Panc1 (cell line): ENCODE measurements at regions not wholly inside any gene's neighbourhood (a gene's known extent, or its start where the extent isn't known, plus 50 kb on each side); places are given as distances from the start of the nearest gene placed in this dataset.

ENCODE experiments used
- ATAC-seq: fragments of 200-7000 bp; cut with Tn5 transposase; 2 replicates; pipeline ENCODE4 v1.9.1; 2020; ENCODE audit warnings: mild to moderate bottlenecking, moderate library complexity
- BruUV-seq: library from RNA; stranded (reverse); fragments of 400-500 nt; replicated peaks from 2 replicates; lab custom pipeline; 2021; lab: Mats Ljungman, UMichigan
- CTCF ChIA-PET: fragments of 300-600 bp; sonication (Branson Sonifier 250); formaldehyde crosslinking; loops from one replicate; lab custom pipeline; 2022; ENCODE audit warnings: antibody characterized with exemption; lab: Charles Lee
- POLR2A ChIA-PET: fragments of 300-600 bp; sonication (Branson Sonifier 250); formaldehyde crosslinking; loops from one replicate; lab custom pipeline; 2022; ENCODE audit warnings: antibody characterized with exemption; lab: Charles Lee
- DNase-seq: peaks from one replicate; pipeline ENCODE4 v3.0.0-alpha.2; 2010; ENCODE audit warnings: low read depth, low spot score
- H3K27ac ChIP-seq: 2 replicates; pipeline ENCODE4 v1.5.1; 2011; ENCODE audit warnings: mild to moderate bottlenecking, low read length, inconsistent platforms
- H3K27me3 ChIP-seq: fragments of 200-500 bp; sonication (Bioruptor generic); 2 replicates; pipeline ENCODE4 v1.6.0; 2014; ENCODE audit warnings: low read length, inconsistent platforms; ENCODE audit not compliant: control insufficient read depth, insufficient read depth
- H3K36me3 ChIP-seq: fragments of 200-500 bp; sonication (Bioruptor generic); 2 replicates; pipeline ENCODE4 v1.5.1; 2014; ENCODE audit warnings: inconsistent platforms, mild to moderate bottlenecking, low read length, moderate library complexity; ENCODE audit not compliant: control insufficient read depth, insufficient read depth
- H3K4me1 ChIP-seq: 2 replicates; pipeline ENCODE4 v1.5.1; 2011; ENCODE audit warnings: inconsistent platforms, mild to moderate bottlenecking, low read length, moderate library complexity; ENCODE audit not compliant: control insufficient read depth, insufficient read depth
- H3K4me3 ChIP-seq, 2 experiments: 2 replicates each; pipeline ENCODE4 v1.5.1; 2011 to 2012; ENCODE audit warnings: low read depth in 2 of 2, low read length in 2 of 2, mild to moderate bottlenecking in 2 of 2, inconsistent platforms in 1 of 2, moderate library complexity in 1 of 2
- H3K9me3 ChIP-seq: fragments of 200-500 bp; sonication (Bioruptor generic); 2 replicates; pipeline ENCODE4 v1.5.1; 2014; ENCODE audit warnings: low read depth, mild to moderate bottlenecking, inconsistent platforms, low read length, moderate library complexity; ENCODE audit not compliant: control insufficient read depth, insufficient read depth
- POLR2AphosphoS5 ChIP-seq: IDR thresholded peaks from 2 replicates; pipeline ENCODE4 v1.6.1; 2012; ENCODE audit warnings: mild to moderate bottlenecking, low read depth, low read length, moderate library complexity
- REST ChIP-seq, 2 experiments: IDR thresholded peaks; 2 replicates each; pipeline ENCODE4 v1.6.1; 2011 to 2012; ENCODE audit warnings: low read depth in 2 of 2, control low read depth in 1 of 2, low read length in 1 of 2, mild to moderate bottlenecking in 1 of 2, moderate library complexity in 1 of 2; ENCODE audit not compliant: insufficient read depth in 1 of 2
- SIN3A ChIP-seq: IDR thresholded peaks from 2 replicates; pipeline ENCODE4 v1.6.1; 2012; ENCODE audit warnings: low read depth, mild to moderate bottlenecking, low read length, moderate library complexity, borderline replicate concordance; ENCODE audit not compliant: insufficient read depth
- TCF7L2 ChIP-seq: IDR thresholded peaks from 2 replicates; pipeline ENCODE4 v1.6.1; 2011; ENCODE audit warnings: mild to moderate bottlenecking, low read depth, low read length, inconsistent platforms
- in situ Hi-C: cut with HindIII; loops from 2 replicates; pipeline ENCODE4 v1.10.0; 2016; ENCODE audit warnings: low sequenced_read_pairs, low pct_unique_long_range_greater_than_20kb
- intact Hi-C: fragments of 100-400 bp; cut with micrococcal nuclease; formaldehyde crosslinking; loops from one replicate; pipeline ENCODE4 v1.10.0; 2022; ENCODE audit not compliant: unreplicated experiment
- TF ChIP-seq, protein P1 (sequence below): fragments of 450-650 bp; IDR thresholded peaks from 2 replicates; pipeline ENCODE4 v1.5.1; 2017; ENCODE audit warnings: mild to moderate bottlenecking

DNA sequence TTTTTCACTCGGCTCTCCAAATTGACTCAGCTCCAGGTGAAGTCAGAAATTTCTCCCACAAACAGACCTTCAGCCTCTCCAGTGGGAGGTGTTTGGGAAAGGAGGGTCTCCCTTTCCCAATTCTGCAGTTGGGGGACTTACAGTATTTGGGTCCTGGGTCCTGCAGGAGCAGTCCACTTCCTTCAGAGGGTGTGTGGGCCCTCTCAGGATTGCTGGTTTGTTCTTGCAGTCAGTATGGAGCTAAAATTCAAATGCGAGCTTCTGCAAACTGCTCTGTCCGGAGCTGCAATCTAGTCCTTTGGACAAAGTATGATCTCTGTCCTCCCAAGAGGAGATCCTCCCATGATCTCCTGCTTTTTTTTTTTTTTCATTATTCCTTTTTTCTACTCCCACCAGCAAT lies 87.9 kb upstream of the MSTN start:
- no peak overlapping the region for H3K4me3 ChIP-seq
- no peak overlapping the region for H3K27ac ChIP-seq
- DNase-seq = no peak
- H3K9me3 ChIP-seq = no peaks in the 10 kb centered on the region
- intact Hi-C loops (no loop called here), in situ Hi-C loops (no loop called here)
- ChIA-PET POLR2A (no interaction called here), CTCF (no interaction called here)
- no TSS peak for BruUV-seq
- H3K36me3 ChIP-seq = no peaks in the 10 kb centered on the region
- H3K4me1 ChIP-seq = no peaks in the 10 kb centered on the region
- no peak for ATAC-seq
- TF ChIP-seq TCF7L2 (no peak), POLR2AphosphoS5 (no peak), REST (IDR thresholded peaks at IDR 0.05; ENCODE audit: insufficient read depth in 1 of 2, low read depth in 2 of 2, low read length in 1 of 2) (no peak), SIN3A (no peak)
- TF ChIP-seq, protein P1, sequence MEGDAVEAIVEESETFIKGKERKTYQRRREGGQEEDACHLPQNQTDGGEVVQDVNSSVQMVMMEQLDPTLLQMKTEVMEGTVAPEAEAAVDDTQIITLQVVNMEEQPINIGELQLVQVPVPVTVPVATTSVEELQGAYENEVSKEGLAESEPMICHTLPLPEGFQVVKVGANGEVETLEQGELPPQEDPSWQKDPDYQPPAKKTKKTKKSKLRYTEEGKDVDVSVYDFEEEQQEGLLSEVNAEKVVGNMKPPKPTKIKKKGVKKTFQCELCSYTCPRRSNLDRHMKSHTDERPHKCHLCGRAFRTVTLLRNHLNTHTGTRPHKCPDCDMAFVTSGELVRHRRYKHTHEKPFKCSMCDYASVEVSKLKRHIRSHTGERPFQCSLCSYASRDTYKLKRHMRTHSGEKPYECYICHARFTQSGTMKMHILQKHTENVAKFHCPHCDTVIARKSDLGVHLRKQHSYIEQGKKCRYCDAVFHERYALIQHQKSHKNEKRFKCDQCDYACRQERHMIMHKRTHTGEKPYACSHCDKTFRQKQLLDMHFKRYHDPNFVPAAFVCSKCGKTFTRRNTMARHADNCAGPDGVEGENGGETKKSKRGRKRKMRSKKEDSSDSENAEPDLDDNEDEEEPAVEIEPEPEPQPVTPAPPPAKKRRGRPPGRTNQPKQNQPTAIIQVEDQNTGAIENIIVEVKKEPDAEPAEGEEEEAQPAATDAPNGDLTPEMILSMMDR = no peak
- no peaks in the 10 kb centered on the region for H3K27me3 ChIP-seq

DNA sequence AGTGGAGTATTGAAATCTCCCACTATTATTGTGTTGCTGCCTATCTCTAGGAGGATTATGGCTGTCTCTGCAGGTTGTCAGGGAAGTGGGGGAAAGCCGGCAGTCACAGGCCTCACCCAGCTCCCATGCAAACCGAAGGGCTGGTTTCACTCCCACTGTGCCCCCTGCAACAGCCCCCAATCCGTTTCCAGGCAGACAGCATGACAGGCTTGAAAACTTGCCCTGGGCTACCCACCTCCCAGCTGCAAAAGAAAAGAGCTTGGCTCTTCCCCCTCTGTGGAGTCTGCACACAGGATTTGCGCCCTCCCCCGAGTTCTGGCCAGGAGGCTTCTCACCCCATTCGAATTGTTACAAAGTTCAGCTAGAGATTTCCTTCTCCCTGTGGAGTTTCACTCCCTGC lies 87.4 kb upstream of the MSTN start:
- Histone ChIP-seq H3K27me3 (no peaks in the 10 kb centered on the region), H3K27ac (no peak overlapping the region), H3K4me1 (no peaks in the 10 kb centered on the region), H3K9me3 (no peaks in the 10 kb centered on the region), H3K4me3 (no peak overlapping the region), H3K36me3 (no peaks in the 10 kb centered on the region)
- no TSS peak for BruUV-seq
- no peak for TF ChIP-seq SIN3A
- TF ChIP-seq, protein P1 = no peak
- intact Hi-C loops (no loop called here), in situ Hi-C loops (no loop called here)
- CTCF ChIA-PET = no interaction called here
- no peak for DNase-seq
- no peak for ATAC-seq
- POLR2A ChIA-PET = no interaction called here

DNA sequence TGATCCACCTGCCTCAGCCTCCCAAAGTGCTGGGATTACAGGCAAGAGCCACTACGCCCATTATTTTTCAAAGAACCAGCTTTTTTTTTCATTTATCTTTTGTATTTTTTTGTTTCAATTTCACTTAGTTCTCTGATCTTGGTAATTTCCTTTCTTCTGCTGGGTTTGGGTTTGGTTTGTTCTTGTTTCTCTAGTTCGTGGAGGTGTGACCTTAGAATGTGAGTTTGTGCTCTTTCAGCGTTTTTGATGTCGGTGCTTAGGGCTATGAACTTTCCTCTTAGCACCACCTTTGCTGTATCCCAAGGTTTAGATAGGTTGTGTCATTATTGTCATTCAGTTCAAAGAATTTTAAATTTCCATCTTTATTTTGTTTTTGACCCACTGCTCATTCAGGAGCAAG lies 86.7 kb upstream of the MSTN start:
- no peaks in the 10 kb centered on the region for H3K36me3 ChIP-seq
- TF ChIP-seq TCF7L2 (no peak), POLR2AphosphoS5 (no peak), REST (IDR thresholded peaks at IDR 0.05; ENCODE audit: insufficient read depth in 1 of 2, low read depth in 2 of 2, low read length in 1 of 2) (no peak), SIN3A (no peak)
- TF ChIP-seq, protein P1 = no peak
- intact Hi-C loops (no loop called here), in situ Hi-C loops (no loop called here)
- POLR2A ChIA-PET = no interaction called here
- CTCF ChIA-PET = no interaction called here
- no peak overlapping the region for H3K4me3 ChIP-seq
- H3K4me1 ChIP-seq = no peaks in the 10 kb centered on the region
- no peaks in the 10 kb centered on the region for H3K9me3 ChIP-seq
- no peaks in the 10 kb centered on the region for H3K27me3 ChIP-seq
- ATAC-seq = no peak
- no peak for DNase-seq
- no peak overlapping the region for H3K27ac ChIP-seq
- no TSS peak for BruUV-seq
